Neural cell (in vitro differentiated cells): ENCODE measurements at regions not wholly inside any gene's neighbourhood (a gene's known extent, or its start where the extent isn't known, plus 50 kb on each side); places are given as distances from the start of the nearest gene placed in this dataset.

Experiments
- H2AFZ ChIP-seq: fragments of 200-600, 300-800 bp; sonication (generic), shearing (Covaris generic); 2 replicates; pipeline ENCODE4 v1.6.0; 2014; ENCODE audit warnings: low read depth, mild to moderate bottlenecking, antibody characterized with exemption, low read length, moderate library complexity
- H3F3A ChIP-seq: fragments of 200-600 bp; shearing (Covaris generic); 2 replicates; pipeline ENCODE4 v1.6.1; 2016; ENCODE audit warnings: mild to moderate bottlenecking, moderate library complexity, mixed read lengths, antibody characterized with exemption, low read length; ENCODE audit not compliant: insufficient read depth, poor library complexity, severe bottlenecking
- H3K27ac ChIP-seq: fragments of 200-600, 300-800 bp; sonication (generic), shearing (Covaris generic); 2 replicates; pipeline ENCODE4 v1.5.1; 2014; ENCODE audit warnings: mild to moderate bottlenecking, low read length, moderate library complexity
- H3K27me3 ChIP-seq: fragments of 300-800, 200-600 bp; sonication (generic), shearing (Covaris generic); 2 replicates; pipeline ENCODE4 v1.6.0; 2014; ENCODE audit warnings: mild to moderate bottlenecking, low read depth, low read length, moderate library complexity; ENCODE audit not compliant: insufficient read depth
- H3K36me3 ChIP-seq: fragments of 300-800, 200-600 bp; sonication (generic), shearing (Covaris generic); 2 replicates; pipeline ENCODE4 v1.5.1; 2014; ENCODE audit warnings: mild to moderate bottlenecking, antibody characterized with exemption, low read length, moderate library complexity; ENCODE audit not compliant: insufficient read depth
- H3K4me2 ChIP-seq: fragments of 300-800, 200-600 bp; sonication (generic), shearing (Covaris generic); 2 replicates; pipeline ENCODE4 v1.6.0; 2014; ENCODE audit warnings: mild to moderate bottlenecking, low read length
- H3K4me3 ChIP-seq: fragments of 300-800, 200-600 bp; sonication (generic), shearing (Covaris generic); 2 replicates; pipeline ENCODE4 v1.5.1; 2014; ENCODE audit warnings: mild to moderate bottlenecking, low read length, moderate library complexity
- H3K79me2 ChIP-seq: fragments of 200-600 bp; shearing (Covaris generic); replicated peaks from 2 replicates; pipeline ENCODE4 v1.6.0; 2014; ENCODE audit warnings: mild to moderate bottlenecking, low read length, moderate library complexity; ENCODE audit not compliant: insufficient read depth
- H3K9ac ChIP-seq: fragments of 300-800, 200-600 bp; sonication (generic), shearing (Covaris generic); 2 replicates; pipeline ENCODE4 v1.6.1; 2016; ENCODE audit warnings: mild to moderate bottlenecking, low read length, mixed read lengths
- H3K9me2 ChIP-seq: fragments of 200-600 bp; shearing (Covaris generic); 2 replicates; pipeline ENCODE4 v1.6.1; 2016; ENCODE audit warnings: mild to moderate bottlenecking, low read length, mixed read lengths; ENCODE audit not compliant: insufficient read depth
- H3K9me3 ChIP-seq: fragments of 200-600, 300-800 bp; sonication (generic), shearing (Covaris generic); 2 replicates; pipeline ENCODE4 v1.6.1; 2016; ENCODE audit warnings: mild to moderate bottlenecking, mixed run types, low read length, moderate library complexity, mixed read lengths
- H4K20me1 ChIP-seq: fragments of 200-600 bp; shearing (Covaris generic); 2 replicates; pipeline ENCODE4 v1.6.1; 2016; ENCODE audit warnings: mild to moderate bottlenecking, mixed run types; ENCODE audit not compliant: insufficient read depth
- EP300 ChIP-seq: fragments of 450-650 bp; conservative IDR thresholded peaks from 2 replicates; pipeline ENCODE4 v1.6.1; 2014; ENCODE audit warnings: antibody characterized with exemption, mild to moderate bottlenecking, moderate library complexity; ENCODE audit not compliant: poor library complexity, severe bottlenecking
- EZH2 ChIP-seq: fragments of 200-600, 300-800 bp; shearing (Covaris generic), sonication (generic); IDR thresholded peaks from 2 replicates; pipeline ENCODE4 v1.6.1; 2014; ENCODE audit warnings: antibody characterized with exemption, low read length, borderline replicate concordance, mild to moderate bottlenecking; ENCODE audit not compliant: insufficient read depth, poor library complexity, severe bottlenecking
- MXI1 ChIP-seq: fragments of 450-650 bp; conservative IDR thresholded peaks from 2 replicates; pipeline ENCODE4 v1.6.1; 2014; ENCODE audit warnings: antibody characterized with exemption, mild to moderate bottlenecking; ENCODE audit not compliant: poor library complexity, severe bottlenecking
- POLR2AphosphoS5 ChIP-seq: IDR thresholded peaks from 2 replicates; pipeline ENCODE4 v1.6.1; 2012
- RAD21 ChIP-seq: fragments of 450-650 bp; conservative IDR thresholded peaks from 2 replicates; pipeline ENCODE4 v1.6.1; 2014; ENCODE audit warnings: antibody characterized with exemption, mild to moderate bottlenecking, moderate library complexity
- REST ChIP-seq: IDR thresholded peaks from 2 replicates; pipeline ENCODE4 v1.6.1; 2012; ENCODE audit warnings: borderline replicate concordance
- SMC3 ChIP-seq: fragments of 450-650 bp; conservative IDR thresholded peaks from 2 replicates; pipeline ENCODE4 v1.6.1; 2014; ENCODE audit warnings: antibody characterized with exemption, mild to moderate bottlenecking, moderate library complexity; ENCODE audit not compliant: poor library complexity
- TAF1 ChIP-seq: IDR thresholded peaks from 2 replicates; pipeline ENCODE4 v1.6.1; 2012; ENCODE audit warnings: low read depth
- TF ChIP-seq, protein P1 (sequence below): fragments of 450-650 bp; IDR thresholded peaks from 2 replicates; pipeline ENCODE4 v1.5.1; 2014; ENCODE audit warnings: antibody characterized with exemption, mild to moderate bottlenecking, moderate library complexity; ENCODE audit not compliant: poor library complexity, severe bottlenecking

GRCh38 chr6:1088492-1089001, 223.4 kb upstream of the FOXQ1 start:
- no peak overlapping the region for H2AFZ ChIP-seq
- no peaks in the 10 kb centered on the region for H4K20me1 ChIP-seq
- no peaks in the 10 kb centered on the region for H3K9me2 ChIP-seq
- H3K9ac ChIP-seq, result no peak overlapping the region
- no peak overlapping the region for H3K27ac ChIP-seq
- H3K79me2 ChIP-seq, result no peaks in the 10 kb centered on the region
- H3K36me3 ChIP-seq, result no peaks in the 10 kb centered on the region
- no peaks in the 10 kb centered on the region for H3F3A ChIP-seq
- TF ChIP-seq SMC3 (no peak), TAF1 (no peak), EZH2 (no peak), MXI1 (no peak), POLR2AphosphoS5 (no peak)
- TF ChIP-seq, protein P1, sequence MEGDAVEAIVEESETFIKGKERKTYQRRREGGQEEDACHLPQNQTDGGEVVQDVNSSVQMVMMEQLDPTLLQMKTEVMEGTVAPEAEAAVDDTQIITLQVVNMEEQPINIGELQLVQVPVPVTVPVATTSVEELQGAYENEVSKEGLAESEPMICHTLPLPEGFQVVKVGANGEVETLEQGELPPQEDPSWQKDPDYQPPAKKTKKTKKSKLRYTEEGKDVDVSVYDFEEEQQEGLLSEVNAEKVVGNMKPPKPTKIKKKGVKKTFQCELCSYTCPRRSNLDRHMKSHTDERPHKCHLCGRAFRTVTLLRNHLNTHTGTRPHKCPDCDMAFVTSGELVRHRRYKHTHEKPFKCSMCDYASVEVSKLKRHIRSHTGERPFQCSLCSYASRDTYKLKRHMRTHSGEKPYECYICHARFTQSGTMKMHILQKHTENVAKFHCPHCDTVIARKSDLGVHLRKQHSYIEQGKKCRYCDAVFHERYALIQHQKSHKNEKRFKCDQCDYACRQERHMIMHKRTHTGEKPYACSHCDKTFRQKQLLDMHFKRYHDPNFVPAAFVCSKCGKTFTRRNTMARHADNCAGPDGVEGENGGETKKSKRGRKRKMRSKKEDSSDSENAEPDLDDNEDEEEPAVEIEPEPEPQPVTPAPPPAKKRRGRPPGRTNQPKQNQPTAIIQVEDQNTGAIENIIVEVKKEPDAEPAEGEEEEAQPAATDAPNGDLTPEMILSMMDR, result no peak
- no peaks in the 10 kb centered on the region for H3K27me3 ChIP-seq
- H3K4me3 ChIP-seq, result no peak overlapping the region
- no peaks in the 10 kb centered on the region for H3K9me3 ChIP-seq
- H3K4me2 ChIP-seq, result no peak overlapping the region

DNA sequence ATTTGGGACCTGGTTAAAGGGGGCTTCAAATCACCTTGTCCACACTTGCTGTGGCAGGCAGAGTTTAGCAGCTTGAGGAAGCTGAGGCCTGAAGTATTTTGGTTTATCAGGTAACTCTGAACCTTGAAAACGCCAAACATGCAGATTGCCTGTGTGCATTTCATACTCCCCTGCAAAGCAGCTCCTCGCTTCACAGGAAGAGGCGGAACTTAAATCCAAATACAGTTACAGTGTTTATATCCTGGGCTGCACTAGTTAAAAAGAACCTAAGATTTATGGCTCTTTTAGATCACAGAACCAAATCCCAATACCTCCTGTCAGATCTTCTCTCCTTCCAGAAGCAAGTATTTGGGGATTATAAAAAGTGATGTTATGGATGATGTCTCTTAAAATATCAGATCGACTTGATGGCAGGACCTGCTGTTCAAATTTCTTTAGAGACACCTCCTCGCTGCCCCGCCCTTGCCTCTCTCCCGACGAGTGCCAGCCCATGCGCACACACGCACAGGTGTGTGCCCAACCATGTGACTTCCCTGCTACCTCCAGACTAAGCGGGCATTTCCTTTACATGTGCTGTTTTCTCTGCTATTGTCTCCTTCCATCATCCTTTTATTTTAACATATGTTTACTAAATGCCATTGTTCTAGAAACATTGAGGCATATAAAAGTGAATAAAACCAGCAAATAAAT, 224.6 kb upstream of the FOXQ1 start:
- H3K27ac ChIP-seq, result no peak overlapping the region
- no peak overlapping the region for H3K4me3 ChIP-seq
- H3K36me3 ChIP-seq, result no peaks in the 10 kb centered on the region
- no peak overlapping the region for H2AFZ ChIP-seq
- H3K9me3 ChIP-seq, result no peaks in the 10 kb centered on the region
- H3F3A ChIP-seq, result no peaks in the 10 kb centered on the region
- H3K4me2 ChIP-seq, result no peak overlapping the region
- no peak overlapping the region for H3K9ac ChIP-seq
- H3K27me3 ChIP-seq, result no peaks in the 10 kb centered on the region
- TF ChIP-seq REST (no peak), POLR2AphosphoS5 (no peak), MXI1 (no peak), RAD21 (no peak), SMC3 (no peak), EP300 (no peak), TAF1 (no peak), EZH2 (no peak)
- TF ChIP-seq, protein P1, result no peak
- no peaks in the 10 kb centered on the region for H4K20me1 ChIP-seq
- no peaks in the 10 kb centered on the region for H3K9me2 ChIP-seq
- H3K79me2 ChIP-seq, result no peaks in the 10 kb centered on the region
